ENCODE measurements at regions not wholly inside any gene's neighbourhood (a gene's known extent, or its start where the extent isn't known, plus 50 kb on each side); places are given as distances from the start of the nearest gene placed in this dataset.

DNA sequence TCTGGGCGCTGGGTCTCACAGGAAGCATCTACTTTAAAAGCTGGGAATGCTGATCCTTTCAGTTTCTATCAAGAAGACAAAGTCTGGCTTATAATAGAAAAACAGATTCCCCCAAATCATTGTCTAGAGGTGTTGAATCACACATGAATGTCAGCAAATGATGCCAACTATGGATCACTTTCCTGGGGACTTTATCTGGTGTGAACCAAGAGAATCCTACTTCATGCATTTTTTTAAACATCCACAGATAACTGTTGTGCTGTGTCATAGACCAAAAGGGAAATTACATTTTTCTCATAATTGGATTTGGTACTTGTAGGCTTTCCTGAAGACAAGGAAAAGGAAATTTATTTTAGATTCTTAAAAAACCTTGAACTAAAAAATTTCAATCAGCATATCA lies 132.7 kb downstream of the CD47 start:
- TF ChIP-seq CTCF (conservative IDR thresholded peaks at IDR 0.05; ENCODE audit: low read length) = no peak
- no peak for TF ChIP-seq EZH2phosphoT487 (IDR thresholded peaks at IDR 0.05; ENCODE audit: borderline replicate concordance, low read depth, low read length)

Measured in OCI-LY7 (cell line).